DND-41 (cell line): ENCODE measurements at regions not wholly inside any gene's neighbourhood (a gene's known extent, or its start where the extent isn't known, plus 50 kb on each side); places are given as distances from the start of the nearest gene placed in this dataset.

Source experiments
- ATAC-seq: fragments of 200-7000 bp; cut with Tn5 transposase; 3 replicates; pipeline ENCODE4 v1.9.1; 2021; ENCODE audit warnings: low read depth; ENCODE audit not compliant: insufficient read depth
- DNase-seq: peaks from one replicate; pipeline ENCODE4 v3.0.0-alpha.2; 2020
- H2AFZ ChIP-seq: 2 replicates; pipeline ENCODE4 v1.6.0; 2012; ENCODE audit warnings: low read depth, low read length
- H3K27ac ChIP-seq: 2 replicates; pipeline ENCODE4 v1.5.1; 2012; ENCODE audit warnings: low read length, inconsistent platforms
- H3K27me3 ChIP-seq: fragments of 200-600 bp; sonication (generic); 2 replicates; pipeline ENCODE4 v1.6.0; 2012; ENCODE audit warnings: low read length, mild to moderate bottlenecking, inconsistent platforms; ENCODE audit not compliant: insufficient read depth, poor library complexity
- H3K36me3 ChIP-seq: 2 replicates; pipeline ENCODE4 v1.5.1; 2012; ENCODE audit warnings: low read length, inconsistent platforms; ENCODE audit not compliant: insufficient read depth
- H3K4me1 ChIP-seq: 2 replicates; pipeline ENCODE4 v1.5.1; 2012; ENCODE audit warnings: mild to moderate bottlenecking, low read length; ENCODE audit not compliant: insufficient read depth
- H3K4me2 ChIP-seq: 2 replicates; pipeline ENCODE4 v1.6.0; 2012; ENCODE audit warnings: mild to moderate bottlenecking, moderate library complexity, low read length, inconsistent platforms; ENCODE audit not compliant: insufficient read depth
- H3K4me3 ChIP-seq, 2 experiments: fragments of 200-600 bp in 1 of 2; shearing (Covaris generic) in 1 of 2; 2 replicates each; pipeline ENCODE4 v1.5.1; 2012 to 2016; ENCODE audit warnings: inconsistent platforms in 2 of 2, low read length in 2 of 2, mild to moderate bottlenecking in 2 of 2, low read depth in 1 of 2, moderate library complexity in 1 of 2
- H3K79me2 ChIP-seq: 2 replicates; pipeline ENCODE4 v1.6.0; 2012; ENCODE audit warnings: low read length, inconsistent platforms; ENCODE audit not compliant: insufficient read depth
- H3K9ac ChIP-seq: 2 replicates; pipeline ENCODE4 v1.6.0; 2012; ENCODE audit warnings: low read depth, mild to moderate bottlenecking, inconsistent platforms, low read length, moderate library complexity
- H3K9me3 ChIP-seq: 2 replicates; pipeline ENCODE4 v1.5.1; 2012; ENCODE audit warnings: low read length, moderate library complexity, mild to moderate bottlenecking, inconsistent platforms; ENCODE audit not compliant: insufficient read depth, severe bottlenecking
- H4K20me1 ChIP-seq: 2 replicates; pipeline ENCODE4 v1.6.0; 2012; ENCODE audit warnings: low read length; ENCODE audit not compliant: insufficient read depth
- CTCF ChIP-seq: IDR thresholded peaks from 2 replicates; pipeline ENCODE4 v1.5.1; 2012; ENCODE audit warnings: borderline replicate concordance, low read length, moderate library complexity, mild to moderate bottlenecking; ENCODE audit not compliant: poor library complexity, severe bottlenecking; ENCODE audit errors: extremely low read depth
- EZH2 ChIP-seq: IDR thresholded peaks from 3 replicates; pipeline ENCODE4 v1.6.1; 2012; ENCODE audit warnings: borderline replicate concordance, low read depth, mild to moderate bottlenecking, moderate library complexity, low read length, inconsistent platforms; ENCODE audit not compliant: severe bottlenecking

GRCh38 chr6:12403201-12403826 lies 113.2 kb downstream of the EDN1 start:
- H4K20me1 ChIP-seq, result no peaks in the 10 kb centered on the region
- no peak overlapping the region for H3K27ac ChIP-seq
- no peaks in the 10 kb centered on the region for H3K79me2 ChIP-seq
- no peak overlapping the region for H3K9ac ChIP-seq
- ATAC-seq (no peak), DNase-seq (no peak)
- no peak overlapping the region for H3K4me3 ChIP-seq
- no peaks in the 10 kb centered on the region for H3K4me1 ChIP-seq
- H2AFZ ChIP-seq, result no peak overlapping the region
- H3K9me3 ChIP-seq, result no peaks in the 10 kb centered on the region
- no peak for TF ChIP-seq EZH2
- TF ChIP-seq CTCF, result no peak
- H3K4me2 ChIP-seq, result no peak overlapping the region
- no peaks in the 10 kb centered on the region for H3K36me3 ChIP-seq
- H3K27me3 ChIP-seq, result no peaks in the 10 kb centered on the region

- Histone ChIP-seq H3K4me2 (no peak overlapping the region), H4K20me1 (no peaks in the 10 kb centered on the region), H3K4me3 (no peak overlapping the region), H2AFZ (no peak overlapping the region), H3K36me3 (no peaks in the 10 kb centered on the region), H3K9ac (no peak overlapping the region), H3K9me3 (no peaks in the 10 kb centered on the region), H3K4me1 (no peaks in the 10 kb centered on the region), H3K27me3 (no peaks in the 10 kb centered on the region), H3K27ac (no peak overlapping the region), H3K79me2 (no peaks in the 10 kb centered on the region)
- DNase-seq (no peak), ATAC-seq (no peak)
- TF ChIP-seq EZH2, result no peak
- TF ChIP-seq CTCF, result no peak
These were observed 113.9 kb downstream of the EDN1 start for GRCh38 chr6:12403947-12404647.

GRCh38 chr6:12404651-12405050 lies 114.5 kb downstream of the EDN1 start:
- DNase-seq, result no peak
- TF ChIP-seq EZH2, result no peak
- no peaks in the 10 kb centered on the region for H3K27me3 ChIP-seq
- H3K4me3 ChIP-seq, result no peak overlapping the region
- H2AFZ ChIP-seq, result no peak overlapping the region
- H3K4me2 ChIP-seq, result no peak overlapping the region
- H3K79me2 ChIP-seq, result no peaks in the 10 kb centered on the region
- no peaks in the 10 kb centered on the region for H3K4me1 ChIP-seq
- H3K27ac ChIP-seq, result no peak overlapping the region
- ATAC-seq, result no peak
- no peaks in the 10 kb centered on the region for H4K20me1 ChIP-seq
- no peaks in the 10 kb centered on the region for H3K36me3 ChIP-seq
- no peak overlapping the region for H3K9ac ChIP-seq
- no peaks in the 10 kb centered on the region for H3K9me3 ChIP-seq

GRCh38 chr6:12408752-12409151 lies 118.6 kb downstream of the EDN1 start:
- H3K9ac ChIP-seq, result no peak overlapping the region
- H3K36me3 ChIP-seq, result no peaks in the 10 kb centered on the region
- DNase-seq (no peak), ATAC-seq (no peak)
- H3K4me3 ChIP-seq, result no peak overlapping the region
- no peaks in the 10 kb centered on the region for H3K4me1 ChIP-seq
- no peaks in the 10 kb centered on the region for H3K27me3 ChIP-seq
- no peak overlapping the region for H3K4me2 ChIP-seq
- H2AFZ ChIP-seq, result no peak overlapping the region
- no peaks in the 10 kb centered on the region for H4K20me1 ChIP-seq
- H3K79me2 ChIP-seq, result no peaks in the 10 kb centered on the region
- TF ChIP-seq CTCF, result no peak
- TF ChIP-seq EZH2, result no peak
- no peaks in the 10 kb centered on the region for H3K9me3 ChIP-seq
- no peak overlapping the region for H3K27ac ChIP-seq
